ENCODE measurements at regions not wholly inside any gene's neighbourhood (a gene's known extent, or its start where the extent isn't known, plus 50 kb on each side); places are given as distances from the start of the nearest gene placed in this dataset.
A peak's percentile ranks its signal among the peaks of the same experiment; 100 is the strongest.

- peak; percentile 90 for DNase-seq
Observed at GRCh38 chr11:123301696-123302400, 106.8 kb upstream of the CLMP start.

GRCh38 chr11:123301013-123301591, 106.1 kb upstream of the CLMP start:
- no peak for DNase-seq

- no peak for DNase-seq
Observed at GRCh38 chr11:123299721-123300120, 104.7 kb upstream of the CLMP start.

DNA sequence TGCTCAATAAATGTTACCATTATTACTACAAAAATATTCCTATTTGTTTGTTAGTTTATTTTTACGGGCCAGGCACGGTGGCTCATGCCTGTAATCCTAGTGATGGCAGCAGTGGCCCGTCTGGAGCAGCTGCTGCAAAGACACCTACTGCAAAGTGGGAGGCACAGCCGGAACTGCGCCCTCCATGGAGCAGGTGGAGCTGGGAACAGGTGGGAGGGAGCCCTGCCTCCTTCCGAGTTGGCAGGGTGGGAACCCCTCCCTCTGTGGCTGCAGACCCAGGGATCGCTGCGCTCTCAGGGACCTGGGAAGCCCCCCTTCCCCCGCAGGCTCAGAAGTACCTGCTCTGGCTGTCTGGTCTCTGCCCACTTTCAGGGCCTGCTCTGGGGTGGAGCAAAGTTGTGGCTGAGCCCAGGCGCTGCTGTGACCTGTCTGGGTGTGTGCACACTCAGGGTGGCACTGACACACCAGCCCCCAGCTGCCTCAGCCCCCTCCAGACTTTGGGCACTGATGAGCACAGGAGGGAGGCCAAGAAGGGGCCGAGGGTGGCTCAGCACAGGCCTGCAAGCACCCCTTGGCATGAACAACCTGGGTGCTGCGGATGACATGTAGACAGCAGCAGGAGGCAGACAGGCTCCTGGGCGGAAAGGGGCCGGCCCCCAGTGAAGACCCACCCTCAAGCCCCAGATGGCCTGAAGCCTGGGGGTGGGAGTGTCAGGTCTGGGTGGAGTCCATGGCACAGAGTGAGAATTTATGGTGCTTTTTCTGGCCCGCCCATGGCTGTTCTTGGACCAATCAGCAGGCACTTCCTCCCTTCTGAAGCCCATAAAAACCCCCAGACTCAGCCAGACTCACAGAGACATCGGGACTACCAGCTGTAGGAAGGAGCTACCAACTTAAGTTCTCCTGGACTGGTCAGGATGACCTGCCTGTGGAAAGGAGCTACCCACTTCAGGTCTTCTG, 103.7 kb upstream of the CLMP start:
- DNase-seq, result no peak

GRCh38 chr11:123292647-123293046, 97.6 kb upstream of the CLMP start:
- no peak for DNase-seq

DNA sequence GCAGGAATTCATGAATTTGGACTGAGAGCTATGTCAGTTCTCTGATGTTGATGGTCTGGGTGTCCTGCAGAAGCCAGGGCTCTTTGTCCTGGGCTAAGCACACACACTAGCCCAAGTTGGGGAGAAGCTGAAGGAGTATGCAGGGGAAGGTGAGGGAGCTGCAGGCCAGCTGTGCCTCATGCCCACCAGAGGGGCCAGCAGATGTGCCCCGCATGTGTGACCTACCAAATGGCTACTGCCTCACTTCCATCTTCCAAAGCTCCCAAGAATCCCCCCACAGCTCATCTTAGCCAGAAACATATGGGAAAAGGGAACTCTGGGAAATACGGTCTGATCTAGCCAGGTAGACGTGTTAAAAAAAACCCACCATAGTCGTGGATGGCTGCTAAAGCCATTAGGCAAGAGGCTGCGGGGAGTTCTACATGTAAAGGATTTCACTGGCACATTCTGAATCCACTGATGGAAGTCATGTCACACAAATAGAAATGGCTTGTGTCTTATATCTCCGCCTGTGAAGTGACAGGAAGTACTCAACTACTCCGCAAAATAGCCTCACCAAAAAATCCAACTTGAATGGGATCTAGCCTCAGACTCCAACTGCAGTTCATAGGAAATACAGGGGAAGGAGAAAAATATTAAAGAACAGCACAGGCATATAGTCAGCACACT, 96.3 kb upstream of the CLMP start:
- DNase-seq, result no peak

GRCh38 chr11:123286761-123287160, 91.7 kb upstream of the CLMP start:
- no peak for DNase-seq

- no peak for DNase-seq
Observed at GRCh38 chr11:123286255-123286654, 91.2 kb upstream of the CLMP start.

DNA sequence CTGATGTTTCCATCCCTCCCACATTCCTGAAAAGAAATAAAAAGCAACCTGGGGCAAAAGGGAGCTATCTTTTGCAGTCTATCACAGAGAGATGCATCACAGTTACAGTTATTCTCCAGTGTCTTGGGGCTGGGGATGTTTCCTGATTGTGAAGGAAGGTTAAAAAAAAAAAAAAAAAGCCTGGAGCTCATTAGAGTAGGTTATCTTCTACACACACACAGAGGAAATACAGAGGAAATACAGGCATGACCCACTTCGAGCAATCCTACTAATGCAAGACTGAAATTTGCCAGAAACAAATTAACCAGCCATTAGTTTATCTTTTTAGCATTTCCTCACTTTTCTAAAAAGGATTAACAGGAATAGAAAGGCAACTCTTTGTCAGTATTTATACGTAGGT, 89.4 kb upstream of the CLMP start:
- no peak for DNase-seq

- no peak for DNase-seq
Observed at GRCh38 chr11:123282597-123282996, 87.5 kb upstream of the CLMP start.

GRCh38 chr11:123273616-123274015, 78.6 kb upstream of the CLMP start:
- DNase-seq, result no peak

GRCh38 chr11:123272565-123272964, 77.5 kb upstream of the CLMP start:
- DNase-seq, result no peak

GRCh38 chr11:123268156-123268555, 73.1 kb upstream of the CLMP start:
- DNase-seq, result no peak

DNA sequence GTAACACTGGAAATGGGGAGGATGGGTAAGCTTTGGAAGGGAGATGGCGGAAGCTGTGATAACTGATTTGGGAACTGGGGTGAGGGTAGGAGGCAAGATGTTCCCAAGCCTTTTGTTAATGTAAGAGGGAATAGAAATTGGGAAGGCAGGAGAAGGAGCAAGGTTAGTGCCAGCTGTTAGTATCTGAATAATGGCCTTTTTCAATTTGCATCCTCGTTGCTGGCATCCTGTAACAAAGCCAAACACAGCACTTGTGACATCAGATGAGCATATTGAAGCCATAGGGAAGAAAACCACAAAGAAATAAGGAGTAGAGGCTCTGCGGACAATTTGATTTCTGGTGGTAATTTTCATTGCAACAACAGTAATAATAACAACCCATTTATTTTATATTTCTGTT, 70.9 kb upstream of the CLMP start:
- no peak for DNase-seq

DNA sequence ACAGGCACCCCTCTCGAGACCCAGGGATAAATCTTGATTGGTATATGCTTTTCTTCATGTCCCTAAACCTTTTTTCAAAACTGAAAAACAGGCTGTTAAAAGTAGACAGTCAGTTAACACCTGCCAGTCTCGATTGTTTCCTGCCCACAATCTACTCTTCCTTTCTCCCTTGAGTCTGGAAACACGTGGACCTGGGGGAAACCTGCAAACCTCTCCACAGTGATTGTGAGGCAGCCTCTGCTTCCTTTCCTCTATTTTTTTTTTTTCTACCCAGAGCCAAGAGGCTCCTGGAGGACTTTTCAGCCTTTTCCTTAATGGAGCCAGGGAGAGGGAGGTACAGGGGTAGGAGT, 69.4 kb upstream of the CLMP start:
- DNase-seq, result no peak

DNA sequence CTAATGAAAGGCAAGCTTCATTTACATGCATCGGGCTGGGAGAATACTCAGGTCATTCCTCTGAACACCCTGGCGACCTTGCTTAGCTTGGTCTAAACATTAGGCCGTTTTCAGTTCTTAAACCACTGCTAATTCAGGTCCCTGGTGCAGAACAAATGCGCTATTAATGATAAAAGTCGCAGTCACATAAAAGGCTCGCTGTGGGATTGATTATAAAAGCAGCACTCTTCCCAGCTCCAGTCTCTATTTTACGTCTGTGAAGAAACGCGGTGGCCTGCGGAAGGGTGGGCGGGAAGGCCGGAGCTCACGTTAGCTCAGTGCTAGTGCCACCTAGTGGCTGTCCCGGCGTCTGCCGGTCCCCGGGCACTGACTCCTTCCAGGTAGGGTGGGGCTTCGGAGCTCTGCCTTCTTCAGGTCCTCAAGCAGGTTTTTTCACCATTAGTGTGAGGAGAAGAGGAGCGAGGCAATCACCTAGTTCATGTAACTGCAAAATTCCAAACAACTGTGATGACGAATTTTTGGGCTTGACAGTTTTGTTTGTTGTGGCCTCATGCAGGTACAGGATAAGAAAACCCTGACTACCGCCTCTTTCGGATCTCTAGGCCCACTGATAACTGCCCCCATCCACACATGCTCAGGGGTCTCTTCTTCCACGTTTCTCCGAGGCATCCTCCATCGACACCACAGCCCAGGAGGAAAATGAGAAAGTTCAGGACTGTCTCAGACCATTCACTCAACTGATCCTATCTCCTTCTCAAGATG, 66.5 kb upstream of the CLMP start:
- peak; percentile 87 for DNase-seq

- DNase-seq, result no peak
Observed at GRCh38 chr11:123260511-123261211, 65.6 kb upstream of the CLMP start.

GRCh38 chr11:123258877-123259276, 63.8 kb upstream of the CLMP start:
- DNase-seq, result no peak

DNA sequence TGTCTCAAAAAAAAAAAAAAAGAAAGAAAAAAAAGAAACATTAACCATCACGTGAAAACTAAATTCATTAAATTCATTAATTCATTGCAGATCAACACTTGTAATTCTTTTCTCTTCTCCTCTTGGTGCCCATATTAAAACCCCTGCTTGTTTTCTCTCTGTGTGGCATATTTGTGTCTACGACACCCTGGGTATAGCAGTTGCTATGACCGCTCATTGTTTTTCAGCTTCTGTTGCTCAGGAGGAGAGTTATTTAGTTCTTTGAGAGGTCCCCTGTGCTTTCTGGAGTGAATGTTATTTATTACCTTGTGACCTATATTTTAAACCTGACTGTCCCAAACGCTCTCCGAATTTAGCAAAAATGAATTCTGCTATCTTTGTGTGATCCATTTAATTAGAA, 62.3 kb upstream of the CLMP start:
- DNase-seq, result no peak

- DNase-seq, result no peak
Observed at GRCh38 chr11:123255909-123256308, 60.9 kb upstream of the CLMP start.

- no peak for DNase-seq
Observed at GRCh38 chr11:123254357-123254756, 59.3 kb upstream of the CLMP start.

DNA sequence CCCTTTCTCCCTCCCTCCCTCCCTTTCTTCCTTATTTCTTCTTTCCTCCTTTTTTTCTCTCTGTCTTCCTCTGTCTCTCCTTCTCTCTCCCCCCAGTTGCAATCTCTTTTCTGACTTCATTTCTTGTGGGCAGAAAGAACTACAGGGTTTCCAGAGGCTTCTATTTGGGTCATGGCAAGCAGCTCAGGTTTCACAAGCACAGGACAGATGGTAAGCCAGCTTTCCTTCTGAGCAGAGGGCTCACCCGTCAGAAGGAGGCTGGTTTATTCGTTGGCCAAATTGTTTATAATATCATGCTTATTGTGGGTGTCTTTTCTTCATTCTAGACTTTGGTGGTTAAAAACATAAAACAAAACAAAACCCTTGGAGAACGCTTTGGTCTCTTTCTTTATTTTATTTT, 58.9 kb upstream of the CLMP start:
- DNase-seq, result no peak

Data from activated effector memory CD4-positive, alpha-beta T cell treated with anti-CD3 and anti-CD28 coated beads, Interleukin-2, amount 50 U/mL, for 16 hours (primary cell).